ENCODE measurements at regions not wholly inside any gene's neighbourhood (a gene's known extent, or its start where the extent isn't known, plus 50 kb on each side); places are given as distances from the start of the nearest gene placed in this dataset.

DNA sequence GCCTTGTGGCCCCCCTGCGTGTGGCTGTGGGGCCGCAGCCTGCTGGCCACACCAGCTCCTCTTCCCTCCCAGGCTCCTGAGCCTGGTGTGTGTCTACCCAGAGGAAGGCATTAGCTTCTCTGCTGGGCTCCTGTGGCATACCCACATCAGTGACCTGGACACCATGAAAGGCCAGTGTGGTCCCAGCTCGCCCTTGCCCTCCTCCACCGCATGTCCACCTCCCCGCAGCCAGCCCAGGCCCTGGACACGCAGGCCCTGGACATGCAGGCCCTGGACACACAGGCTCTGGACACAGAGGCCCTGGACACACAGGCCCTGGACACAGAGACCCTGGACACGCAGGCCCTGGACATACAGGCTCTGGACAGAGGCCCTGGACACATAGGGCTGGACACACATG is 153.4 kb upstream of the PPP1R26 start:
- DNase-seq: no peak

DNA sequence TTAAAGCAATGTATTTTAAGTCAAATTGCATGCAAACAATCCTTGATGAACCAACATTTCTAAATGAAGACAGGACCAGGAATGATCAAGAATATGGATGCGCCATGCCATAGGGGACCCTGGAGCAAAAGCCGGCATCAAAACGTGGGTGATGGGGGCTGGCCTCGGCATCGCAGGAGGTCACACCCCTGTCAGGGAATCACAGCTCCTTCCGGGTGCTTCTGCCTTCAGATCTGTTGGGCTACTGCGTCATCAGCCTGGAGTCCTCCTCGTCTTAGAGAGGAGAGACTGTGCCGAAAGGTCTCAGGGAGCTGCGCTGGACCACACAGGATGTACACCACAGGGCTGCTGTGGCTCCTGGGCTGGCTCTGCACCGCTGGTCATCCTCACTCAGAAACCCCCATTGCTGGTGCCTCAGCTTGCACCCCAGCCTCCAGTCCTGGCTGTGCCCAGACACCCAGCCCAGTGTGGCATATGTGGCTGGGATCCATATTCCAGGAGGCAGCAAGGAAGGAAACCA is 152.9 kb upstream of the PPP1R26 start:
- no peak for DNase-seq

DNA sequence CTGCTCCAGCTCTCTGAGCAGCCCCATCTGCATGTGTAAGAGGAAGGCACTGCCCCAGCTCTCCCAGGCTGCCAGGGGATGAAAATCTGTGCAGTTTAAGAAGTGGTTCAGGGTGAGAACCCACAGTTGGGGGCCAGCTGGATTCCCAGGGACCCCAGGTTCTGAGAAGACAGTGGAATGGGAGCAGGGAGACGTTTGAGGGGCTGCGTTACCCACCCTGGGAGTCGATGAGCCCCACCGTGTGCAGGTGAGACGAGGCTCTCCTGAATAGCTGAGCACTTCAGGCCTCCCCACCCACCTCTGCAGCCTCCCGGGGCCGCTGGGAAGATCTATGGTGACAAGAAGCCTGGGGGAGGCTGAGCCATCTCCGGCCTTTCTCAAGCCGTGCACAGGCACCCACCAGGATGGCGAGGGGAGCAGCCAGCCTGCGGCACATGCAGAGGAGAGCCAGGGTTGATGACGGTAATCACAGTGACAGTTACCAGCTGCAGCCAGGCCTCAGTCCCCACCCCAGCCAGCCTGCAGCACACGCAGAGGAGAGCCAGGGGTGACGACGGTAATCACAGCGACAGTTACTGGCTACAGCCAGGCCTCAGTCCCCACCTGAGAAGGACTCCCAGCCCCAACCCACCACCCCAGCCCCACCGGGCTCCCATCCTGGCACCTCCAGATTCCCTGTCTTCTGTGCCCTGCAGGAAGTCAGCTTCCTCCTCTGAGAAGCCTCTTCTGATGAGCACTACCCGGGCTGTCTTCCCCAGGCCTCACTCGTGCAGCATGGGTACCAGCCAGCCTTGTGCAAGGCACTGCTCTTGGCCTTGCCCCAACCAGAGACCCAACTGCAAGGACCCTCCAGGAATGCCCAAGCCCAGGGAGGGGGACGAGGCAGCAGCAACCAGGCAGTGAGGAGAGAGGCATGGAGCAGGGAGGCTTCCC is 150.8 kb upstream of the PPP1R26 start:
- DNase-seq: no peak

DNA sequence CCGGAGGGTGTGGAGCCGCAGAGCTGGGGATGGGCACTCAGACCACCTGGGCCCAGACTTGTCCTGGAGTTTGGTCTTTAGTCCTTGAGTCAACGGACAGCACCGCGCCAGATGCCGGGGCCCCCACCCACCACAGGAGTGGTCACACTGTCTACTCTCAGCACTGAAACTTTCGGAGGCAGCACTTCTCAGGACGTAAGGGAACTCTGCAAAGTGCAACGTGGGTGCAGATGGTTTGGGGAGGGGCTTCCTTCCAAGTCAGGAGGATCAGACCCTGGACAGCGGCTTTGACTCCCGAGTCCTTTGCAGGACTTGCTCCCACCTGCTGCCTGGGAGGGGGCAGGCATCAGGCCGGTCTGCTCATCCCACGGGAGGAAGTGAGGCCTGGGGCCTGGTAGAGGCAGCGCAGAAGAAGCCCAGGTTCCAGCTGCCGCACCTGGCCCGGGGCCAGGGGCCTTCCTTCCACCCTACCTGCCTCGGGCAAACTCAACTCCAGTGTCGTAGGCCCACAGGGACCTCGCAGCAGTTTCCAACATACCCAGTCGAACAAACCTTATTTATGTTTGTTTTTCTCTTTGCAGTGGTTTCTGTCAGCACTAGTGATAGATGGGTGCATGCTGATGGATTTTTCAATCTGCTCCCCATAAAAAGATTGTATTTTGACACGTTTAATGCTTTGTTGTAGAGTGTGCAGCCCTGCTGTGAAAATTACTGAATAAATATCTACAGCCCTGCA is 149.8 kb upstream of the PPP1R26 start:
- DNase-seq: no peak

DNA sequence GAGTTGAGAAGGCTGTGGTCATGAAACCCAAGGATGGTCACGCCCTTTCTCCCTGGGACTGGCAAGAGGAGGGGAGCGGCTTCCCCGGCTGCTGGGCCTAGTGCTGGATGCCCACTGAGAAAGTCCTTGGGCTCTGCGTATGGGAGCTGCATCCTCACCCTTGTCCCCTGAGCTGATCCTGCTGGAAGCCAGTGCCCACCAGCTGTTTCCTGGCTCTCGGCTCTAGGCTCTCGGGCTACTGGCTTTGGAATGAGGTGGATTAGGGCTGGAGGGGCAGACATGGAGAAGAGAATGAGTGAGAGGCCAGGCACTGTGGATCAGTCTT is 149.3 kb upstream of the PPP1R26 start:
- DNase-seq: no peak

GRCh38 chr9:135330685-135331590 is 148.6 kb upstream of the PPP1R26 start:
- DNase-seq: no peak

GRCh38 chr9:135332516-135332915 is 147.1 kb upstream of the PPP1R26 start:
- no peak for DNase-seq

DNA sequence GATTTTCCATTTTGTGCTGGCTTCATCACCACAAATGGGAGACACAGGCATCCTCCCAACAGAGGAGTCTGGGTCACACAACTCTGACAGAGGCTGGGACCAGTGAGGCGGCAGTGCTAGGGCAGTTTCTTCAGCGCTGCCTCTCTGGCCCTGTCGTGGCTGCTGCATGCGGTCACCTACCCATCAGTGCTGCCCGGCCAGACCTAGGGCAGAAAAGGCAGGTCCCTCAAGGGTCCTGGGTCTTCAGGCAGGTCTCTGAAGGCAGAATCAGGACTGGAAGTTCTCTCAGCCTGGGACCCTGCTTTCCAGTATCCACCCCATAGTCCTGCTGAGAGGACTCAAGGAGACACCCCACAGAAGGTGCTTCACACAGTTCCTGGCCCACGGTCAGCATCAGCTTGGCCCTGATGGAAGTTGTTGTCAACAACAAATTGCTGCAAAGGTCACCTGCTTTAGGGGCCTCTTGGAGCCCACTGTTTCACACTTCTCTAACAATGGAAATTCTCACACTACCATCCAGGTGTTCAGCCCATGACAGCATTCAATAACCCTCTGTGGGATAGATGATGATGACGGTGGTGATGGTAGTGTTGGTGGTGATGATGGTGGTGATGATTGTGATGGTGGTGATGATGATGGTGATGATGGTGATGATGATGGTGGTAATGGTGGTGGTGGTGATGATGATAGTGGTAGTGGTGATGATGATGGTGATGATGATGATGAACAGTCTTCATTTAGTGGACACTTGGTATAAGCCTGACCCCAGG is 146.4 kb upstream of the PPP1R26 start:
- no peak for DNase-seq

DNA sequence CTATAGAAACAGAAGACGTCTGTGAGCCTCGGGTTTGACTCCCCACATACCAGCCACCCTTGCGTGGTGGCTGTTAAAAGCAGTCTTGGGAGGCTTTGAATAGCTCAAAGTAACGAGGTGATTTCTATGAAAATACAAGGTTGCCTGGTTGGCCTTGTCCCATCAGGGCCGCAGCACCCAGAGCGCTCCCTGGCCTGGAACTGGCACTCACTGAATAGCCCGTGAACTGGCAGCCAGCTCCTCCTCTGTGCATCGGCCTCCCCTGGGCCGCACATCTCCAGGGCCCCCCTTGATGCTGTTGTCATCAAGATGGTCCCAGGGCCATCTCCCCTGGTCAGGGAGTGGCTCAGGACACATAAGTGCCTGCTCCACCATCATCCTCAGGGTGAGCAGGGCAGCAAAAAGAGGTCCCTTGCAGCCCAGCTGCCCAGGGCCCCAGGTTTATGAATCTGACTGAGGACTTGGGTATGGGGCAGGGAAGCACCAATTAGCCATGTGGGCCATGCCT is 144.6 kb upstream of the PPP1R26 start:
- no peak for DNase-seq

GRCh38 chr9:135335691-135336181 is 143.8 kb upstream of the PPP1R26 start:
- DNase-seq: no peak

DNA sequence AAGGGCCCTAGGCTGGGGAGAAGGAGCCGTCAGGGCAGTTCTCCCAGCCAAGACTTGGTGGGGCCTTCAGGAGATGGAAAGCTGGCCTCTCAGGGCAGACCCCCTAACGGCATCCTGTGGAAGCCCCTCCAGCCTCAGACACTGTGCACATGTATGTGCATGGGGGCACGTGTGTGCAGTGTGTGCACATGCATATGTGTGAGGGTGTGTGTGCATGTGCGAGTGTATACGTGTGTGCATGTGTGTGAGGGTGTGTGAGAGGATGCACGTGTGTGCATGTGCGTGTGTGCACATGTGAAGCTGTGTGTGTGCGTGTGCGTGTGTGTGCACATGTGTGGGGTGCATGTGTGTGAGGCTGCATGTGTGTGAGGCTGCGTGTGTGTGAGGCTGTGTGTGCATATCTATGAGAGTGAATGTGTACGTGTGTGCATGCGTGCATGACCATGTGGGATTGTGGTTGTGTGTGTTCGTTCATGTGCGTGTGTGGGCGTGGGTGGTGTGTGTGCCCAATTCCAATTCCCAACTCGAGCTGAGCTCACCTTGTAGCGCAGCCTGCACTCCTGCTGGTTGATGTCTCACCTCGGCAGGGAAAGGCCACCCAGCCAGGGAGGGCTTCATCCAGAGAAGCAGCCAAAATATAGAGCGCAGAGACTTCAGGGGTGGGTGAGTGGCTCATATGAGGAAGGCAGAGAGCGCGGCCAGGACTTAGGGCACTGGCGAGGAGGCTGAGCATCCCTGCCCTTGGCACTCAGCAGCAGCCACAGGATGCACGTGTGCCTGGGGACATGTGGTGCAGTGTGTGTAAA is 142.7 kb upstream of the PPP1R26 start:
- DNase-seq: no peak

GRCh38 chr9:135338546-135338945 is 141.0 kb upstream of the PPP1R26 start:
- DNase-seq: no peak

GRCh38 chr9:135339378-135339973 is 140.1 kb upstream of the PPP1R26 start:
- DNase-seq: no peak

- no peak for DNase-seq
Observed at GRCh38 chr9:135340143-135340655, 139.4 kb upstream of the PPP1R26 start.

GRCh38 chr9:135340726-135341475 is 138.7 kb upstream of the PPP1R26 start:
- no peak for DNase-seq

- DNase-seq: no peak
Observed at GRCh38 chr9:135341612-135342169, 137.9 kb upstream of the PPP1R26 start.

DNA sequence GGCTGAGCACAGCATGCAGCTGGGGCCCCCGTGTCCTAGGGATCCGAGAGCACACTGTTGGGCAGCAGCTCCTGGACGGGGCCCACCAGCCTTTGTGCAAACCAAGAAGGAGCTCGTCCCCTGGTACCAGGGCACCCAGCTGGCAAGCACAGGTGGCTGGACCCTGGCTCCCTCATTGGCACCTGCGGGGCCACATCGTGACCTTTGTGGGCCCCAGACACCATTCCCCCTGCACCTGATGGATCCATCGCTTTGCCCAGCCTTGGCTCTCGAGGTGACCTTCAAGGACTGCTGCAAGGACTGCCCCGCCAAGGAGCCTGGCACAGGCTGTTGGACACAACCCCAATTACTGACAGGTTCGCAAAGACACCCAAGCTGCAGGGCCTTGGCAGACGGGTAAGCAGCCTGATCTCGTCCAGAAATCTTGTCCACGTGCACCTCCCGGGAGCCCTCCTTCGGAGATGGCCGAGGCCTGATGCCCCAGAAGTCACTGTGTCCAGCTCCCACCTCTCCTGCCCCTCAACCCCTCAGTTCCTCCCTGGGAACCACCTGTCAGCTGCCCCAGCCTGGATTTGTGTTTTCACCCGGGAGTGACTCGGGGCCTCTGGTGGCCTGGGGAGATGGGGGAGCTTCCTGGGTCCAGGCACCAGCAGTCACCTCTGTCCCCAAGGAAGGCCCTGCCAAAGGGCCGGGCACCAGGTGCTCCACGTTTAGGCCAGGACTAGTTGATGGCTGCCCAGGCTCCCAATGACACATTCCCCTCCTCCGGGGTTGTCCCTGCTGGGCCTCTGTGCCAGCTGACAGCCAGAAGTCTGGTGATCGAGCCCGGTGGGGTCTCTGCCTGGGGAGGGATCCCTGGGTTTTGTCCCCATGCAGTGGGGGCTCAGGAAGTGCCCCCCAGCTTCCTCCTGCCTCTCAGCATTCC is 137.1 kb upstream of the PPP1R26 start:
- DNase-seq: no peak

DNA sequence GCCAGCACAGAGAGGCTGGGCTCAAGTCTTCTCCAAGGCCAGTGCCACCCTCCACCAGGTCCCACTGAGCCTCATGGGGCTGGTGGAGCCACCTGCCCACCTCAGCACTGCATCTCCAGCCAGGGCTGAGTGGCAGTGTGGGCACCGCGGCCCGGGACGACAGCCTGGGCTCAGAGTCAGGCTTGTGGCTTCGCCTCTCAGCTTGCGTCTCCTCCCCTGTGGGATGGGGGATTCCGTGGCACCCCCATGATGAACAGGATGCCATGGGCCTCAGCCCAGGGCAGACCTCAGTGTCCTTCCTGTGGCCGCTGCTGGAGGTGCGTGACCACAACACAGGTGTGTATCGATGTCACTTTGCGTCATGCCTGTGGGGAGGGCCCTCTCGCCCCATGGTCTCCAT is 136.4 kb upstream of the PPP1R26 start:
- no peak for DNase-seq

All from NCI-H1930 (cell line).